K562 (cell line): ENCODE measurements at regions not wholly inside any gene's neighbourhood (a gene's known extent, or its start where the extent isn't known, plus 50 kb on each side); places are given as distances from the start of the nearest gene placed in this dataset.

ENCODE experiments used
- CCNT2 ChIP-seq: IDR thresholded peaks from 2 replicates; pipeline ENCODE4 v1.6.1; 2011; ENCODE audit warnings: borderline replicate concordance, low read depth, mild to moderate bottlenecking, moderate library complexity, mixed read lengths, low read length; ENCODE audit not compliant: insufficient read length; ENCODE audit errors: extremely low read depth
- GTF2E2 ChIP-seq: fragments of 200-800 bp; sonication (Bioruptor generic); IDR thresholded peaks from 2 replicates; pipeline ENCODE4 v1.6.1; 2016; ENCODE audit warnings: missing genetic modification characterization, missing compliant biosample characterization
- HDAC6 ChIP-seq: IDR thresholded peaks from 2 replicates; pipeline ENCODE4 v1.6.1; 2012; ENCODE audit warnings: low read depth, mild to moderate bottlenecking, control low read depth, inconsistent platforms, low read length, moderate library complexity
- POLR2G ChIP-seq: fragments of 200-400 bp; formaldehyde crosslinking; IDR thresholded peaks from 2 replicates; pipeline ENCODE4 v1.6.1; 2017; ENCODE audit warnings: low read depth, mild to moderate bottlenecking, antibody characterized with exemption, low read length, moderate library complexity
- ZBTB26 ChIP-seq: fragments of 450-650 bp; formaldehyde crosslinking; IDR thresholded peaks from 2 replicates; pipeline ENCODE4 v1.4.0; 2022; ENCODE audit warnings: missing genetic modification characterization
- ZNF174 ChIP-seq: fragments of 250-450 bp; sonication (Bioruptor Pico); IDR thresholded peaks from 2 replicates; pipeline ENCODE4 v1.4.0; 2020; ENCODE audit warnings: mild to moderate bottlenecking
- TF ChIP-seq, protein P1 (sequence below): fragments of 150-350 bp; IDR thresholded peaks from 2 replicates; pipeline ENCODE4 v1.6.1; 2014; ENCODE audit warnings: low read depth, mild to moderate bottlenecking, low read length, borderline replicate concordance

DNA sequence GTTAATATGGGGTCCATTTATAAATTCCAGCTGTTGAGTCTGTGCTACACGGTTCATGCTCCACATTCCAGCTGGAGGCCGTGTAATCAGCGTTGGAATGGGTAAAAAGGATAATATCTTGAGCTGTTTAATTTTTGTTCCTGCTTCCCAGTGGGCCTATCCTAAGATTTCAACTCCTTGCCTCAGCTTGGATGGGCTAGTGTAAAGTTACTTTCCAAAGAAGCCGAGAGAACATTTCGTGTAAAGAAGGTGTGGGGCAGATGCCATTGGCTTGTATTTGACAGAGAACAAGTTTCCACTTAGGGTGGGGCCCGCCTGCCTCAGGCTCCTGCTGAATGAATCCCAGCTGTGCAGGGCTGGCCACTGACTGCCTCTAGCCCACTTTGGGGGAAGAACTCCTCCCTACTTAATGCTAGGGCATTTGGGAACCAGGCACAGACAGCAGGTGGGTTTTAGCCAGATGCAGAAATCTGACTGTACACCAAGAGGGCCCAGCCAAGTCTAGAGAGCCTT, 125.9 kb upstream of the LYZL2 start (continued):
- TF ChIP-seq, protein P1, sequence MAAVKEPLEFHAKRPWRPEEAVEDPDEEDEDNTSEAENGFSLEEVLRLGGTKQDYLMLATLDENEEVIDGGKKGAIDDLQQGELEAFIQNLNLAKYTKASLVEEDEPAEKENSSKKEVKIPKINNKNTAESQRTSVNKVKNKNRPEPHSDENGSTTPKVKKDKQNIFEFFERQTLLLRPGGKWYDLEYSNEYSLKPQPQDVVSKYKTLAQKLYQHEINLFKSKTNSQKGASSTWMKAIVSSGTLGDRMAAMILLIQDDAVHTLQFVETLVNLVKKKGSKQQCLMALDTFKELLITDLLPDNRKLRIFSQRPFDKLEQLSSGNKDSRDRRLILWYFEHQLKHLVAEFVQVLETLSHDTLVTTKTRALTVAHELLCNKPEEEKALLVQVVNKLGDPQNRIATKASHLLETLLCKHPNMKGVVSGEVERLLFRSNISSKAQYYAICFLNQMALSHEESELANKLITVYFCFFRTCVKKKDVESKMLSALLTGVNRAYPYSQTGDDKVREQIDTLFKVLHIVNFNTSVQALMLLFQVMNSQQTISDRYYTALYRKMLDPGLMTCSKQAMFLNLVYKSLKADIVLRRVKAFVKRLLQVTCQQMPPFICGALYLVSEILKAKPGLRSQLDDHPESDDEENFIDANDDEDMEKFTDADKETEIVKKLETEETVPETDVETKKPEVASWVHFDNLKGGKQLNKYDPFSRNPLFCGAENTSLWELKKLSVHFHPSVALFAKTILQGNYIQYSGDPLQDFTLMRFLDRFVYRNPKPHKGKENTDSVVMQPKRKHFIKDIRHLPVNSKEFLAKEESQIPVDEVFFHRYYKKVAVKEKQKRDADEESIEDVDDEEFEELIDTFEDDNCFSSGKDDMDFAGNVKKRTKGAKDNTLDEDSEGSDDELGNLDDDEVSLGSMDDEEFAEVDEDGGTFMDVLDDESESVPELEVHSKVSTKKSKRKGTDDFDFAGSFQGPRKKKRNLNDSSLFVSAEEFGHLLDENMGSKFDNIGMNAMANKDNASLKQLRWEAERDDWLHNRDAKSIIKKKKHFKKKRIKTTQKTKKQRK = no peak
- TF ChIP-seq GTF2E2 (tag) (no peak), HDAC6 (no peak), POLR2G (no peak), CCNT2 (no peak), ZNF174 (CRISPR knock-in tag) (no peak), ZBTB26 (CRISPR knock-in tag) (no peak)
